Hepatocyte (in vitro differentiated cells): ENCODE measurements at regions not wholly inside any gene's neighbourhood (a gene's known extent, or its start where the extent isn't known, plus 50 kb on each side); places are given as distances from the start of the nearest gene placed in this dataset.

Experiments
- EZH2 ChIP-seq: fragments of 200-600 bp; sonication (generic); IDR thresholded peaks from 2 replicates; pipeline ENCODE4 v1.6.1; 2016; ENCODE audit warnings: antibody characterized with exemption, mild to moderate bottlenecking, borderline replicate concordance
- EZH2phosphoT487 ChIP-seq: fragments of 200-600 bp; sonication (generic); IDR thresholded peaks from one replicate; pipeline ENCODE4 v1.6.1; 2018; ENCODE audit warnings: antibody characterized with exemption, mild to moderate bottlenecking, low read depth, moderate library complexity; ENCODE audit not compliant: unreplicated experiment, severe bottlenecking
- TF ChIP-seq, protein P1 (sequence below): fragments of 200-600 bp; sonication (generic); IDR thresholded peaks from 2 replicates; pipeline ENCODE4 v1.5.1; 2016; ENCODE audit warnings: antibody characterized with exemption, mild to moderate bottlenecking; ENCODE audit not compliant: poor library complexity

- TF ChIP-seq, protein P1, sequence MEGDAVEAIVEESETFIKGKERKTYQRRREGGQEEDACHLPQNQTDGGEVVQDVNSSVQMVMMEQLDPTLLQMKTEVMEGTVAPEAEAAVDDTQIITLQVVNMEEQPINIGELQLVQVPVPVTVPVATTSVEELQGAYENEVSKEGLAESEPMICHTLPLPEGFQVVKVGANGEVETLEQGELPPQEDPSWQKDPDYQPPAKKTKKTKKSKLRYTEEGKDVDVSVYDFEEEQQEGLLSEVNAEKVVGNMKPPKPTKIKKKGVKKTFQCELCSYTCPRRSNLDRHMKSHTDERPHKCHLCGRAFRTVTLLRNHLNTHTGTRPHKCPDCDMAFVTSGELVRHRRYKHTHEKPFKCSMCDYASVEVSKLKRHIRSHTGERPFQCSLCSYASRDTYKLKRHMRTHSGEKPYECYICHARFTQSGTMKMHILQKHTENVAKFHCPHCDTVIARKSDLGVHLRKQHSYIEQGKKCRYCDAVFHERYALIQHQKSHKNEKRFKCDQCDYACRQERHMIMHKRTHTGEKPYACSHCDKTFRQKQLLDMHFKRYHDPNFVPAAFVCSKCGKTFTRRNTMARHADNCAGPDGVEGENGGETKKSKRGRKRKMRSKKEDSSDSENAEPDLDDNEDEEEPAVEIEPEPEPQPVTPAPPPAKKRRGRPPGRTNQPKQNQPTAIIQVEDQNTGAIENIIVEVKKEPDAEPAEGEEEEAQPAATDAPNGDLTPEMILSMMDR, result no peak
- TF ChIP-seq EZH2phosphoT487 (no peak), EZH2 (no peak)
These were observed 424.2 kb downstream of the SPATA31D1 start for GRCh38 chr9:82412586-82413305.
